ENCODE measurements at regions not wholly inside any gene's neighbourhood (a gene's known extent, or its start where the extent isn't known, plus 50 kb on each side); places are given as distances from the start of the nearest gene placed in this dataset.

DNA sequence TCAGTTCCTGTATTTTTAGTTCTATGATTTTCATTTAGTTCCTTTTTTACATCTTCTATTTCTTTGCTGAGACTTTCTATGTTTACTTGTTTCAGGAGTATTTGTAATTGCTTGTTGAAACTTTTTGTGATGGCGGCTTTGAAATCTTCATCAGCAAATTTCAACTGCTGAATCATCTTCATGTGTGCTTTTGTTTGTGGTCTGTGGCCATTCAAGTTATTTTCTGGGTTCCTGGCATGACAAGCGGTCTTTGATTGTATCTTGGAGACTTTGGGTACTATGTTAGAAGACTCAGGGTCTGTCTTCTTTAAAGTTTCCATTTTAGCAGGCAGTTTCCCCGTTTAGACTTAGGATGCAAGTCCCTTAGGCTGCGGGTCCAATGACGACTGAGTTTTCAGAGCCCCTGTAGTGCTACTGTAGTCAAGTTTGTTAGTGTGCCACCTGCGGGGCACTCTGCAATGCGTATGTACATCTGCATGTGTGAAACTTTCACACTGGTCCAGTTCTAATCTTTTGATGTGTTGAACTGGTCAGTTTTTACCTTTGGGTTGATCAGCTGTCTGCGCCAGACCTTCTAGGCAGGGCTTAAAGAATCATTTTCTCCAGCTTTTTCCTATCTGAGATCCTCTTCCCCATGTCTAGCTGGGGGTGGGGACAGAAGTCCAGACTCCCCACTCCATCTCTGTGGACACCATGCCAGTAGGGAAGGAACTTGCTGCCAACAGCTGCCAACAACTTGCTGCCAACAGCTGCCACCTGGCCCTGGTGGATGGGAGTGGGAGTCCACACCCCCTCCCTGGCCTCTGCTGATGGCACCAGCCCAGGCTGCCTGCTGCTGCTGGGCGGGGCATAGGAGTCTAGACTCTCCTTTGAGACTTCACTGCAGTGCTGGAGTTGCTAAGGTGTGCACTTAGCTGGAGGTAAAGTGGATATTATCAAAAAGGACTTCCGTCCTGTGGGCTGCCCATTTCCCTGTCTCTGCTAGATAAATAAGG, 190.9 kb downstream of the TJP1 start:
- TF ChIP-seq, protein P1, sequence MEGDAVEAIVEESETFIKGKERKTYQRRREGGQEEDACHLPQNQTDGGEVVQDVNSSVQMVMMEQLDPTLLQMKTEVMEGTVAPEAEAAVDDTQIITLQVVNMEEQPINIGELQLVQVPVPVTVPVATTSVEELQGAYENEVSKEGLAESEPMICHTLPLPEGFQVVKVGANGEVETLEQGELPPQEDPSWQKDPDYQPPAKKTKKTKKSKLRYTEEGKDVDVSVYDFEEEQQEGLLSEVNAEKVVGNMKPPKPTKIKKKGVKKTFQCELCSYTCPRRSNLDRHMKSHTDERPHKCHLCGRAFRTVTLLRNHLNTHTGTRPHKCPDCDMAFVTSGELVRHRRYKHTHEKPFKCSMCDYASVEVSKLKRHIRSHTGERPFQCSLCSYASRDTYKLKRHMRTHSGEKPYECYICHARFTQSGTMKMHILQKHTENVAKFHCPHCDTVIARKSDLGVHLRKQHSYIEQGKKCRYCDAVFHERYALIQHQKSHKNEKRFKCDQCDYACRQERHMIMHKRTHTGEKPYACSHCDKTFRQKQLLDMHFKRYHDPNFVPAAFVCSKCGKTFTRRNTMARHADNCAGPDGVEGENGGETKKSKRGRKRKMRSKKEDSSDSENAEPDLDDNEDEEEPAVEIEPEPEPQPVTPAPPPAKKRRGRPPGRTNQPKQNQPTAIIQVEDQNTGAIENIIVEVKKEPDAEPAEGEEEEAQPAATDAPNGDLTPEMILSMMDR (IDR thresholded peaks at IDR 0.05) = no peak
- no peak for TF ChIP-seq POLR2A (IDR thresholded peaks at IDR 0.05)
